ENCODE measurements at regions not wholly inside any gene's neighbourhood (a gene's known extent, or its start where the extent isn't known, plus 50 kb on each side); places are given as distances from the start of the nearest gene placed in this dataset.

DNA sequence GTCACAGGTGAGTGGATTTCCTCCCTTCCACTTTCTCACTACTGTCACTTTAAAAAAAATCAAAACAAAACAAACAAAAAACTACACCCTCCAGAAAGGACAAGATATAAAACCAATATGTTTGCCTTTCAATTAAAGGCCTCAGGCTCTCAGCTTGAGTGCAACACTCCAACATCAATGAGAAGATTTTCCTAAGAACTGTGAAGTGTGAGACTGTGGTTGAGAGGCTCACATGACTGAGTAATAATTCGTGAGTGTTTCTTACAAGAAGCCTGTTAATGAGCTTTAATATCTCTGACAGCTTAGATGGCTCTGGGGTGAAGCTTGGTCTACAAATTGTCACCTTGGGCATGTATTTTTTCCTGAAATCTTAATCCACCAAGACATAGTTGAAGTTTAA, 216.1 kb downstream of the ETAA1 start:
- no peak for TF ChIP-seq EZH2 (IDR thresholded peaks at IDR 0.05; ENCODE audit: low read length)
- TF ChIP-seq, protein P1, sequence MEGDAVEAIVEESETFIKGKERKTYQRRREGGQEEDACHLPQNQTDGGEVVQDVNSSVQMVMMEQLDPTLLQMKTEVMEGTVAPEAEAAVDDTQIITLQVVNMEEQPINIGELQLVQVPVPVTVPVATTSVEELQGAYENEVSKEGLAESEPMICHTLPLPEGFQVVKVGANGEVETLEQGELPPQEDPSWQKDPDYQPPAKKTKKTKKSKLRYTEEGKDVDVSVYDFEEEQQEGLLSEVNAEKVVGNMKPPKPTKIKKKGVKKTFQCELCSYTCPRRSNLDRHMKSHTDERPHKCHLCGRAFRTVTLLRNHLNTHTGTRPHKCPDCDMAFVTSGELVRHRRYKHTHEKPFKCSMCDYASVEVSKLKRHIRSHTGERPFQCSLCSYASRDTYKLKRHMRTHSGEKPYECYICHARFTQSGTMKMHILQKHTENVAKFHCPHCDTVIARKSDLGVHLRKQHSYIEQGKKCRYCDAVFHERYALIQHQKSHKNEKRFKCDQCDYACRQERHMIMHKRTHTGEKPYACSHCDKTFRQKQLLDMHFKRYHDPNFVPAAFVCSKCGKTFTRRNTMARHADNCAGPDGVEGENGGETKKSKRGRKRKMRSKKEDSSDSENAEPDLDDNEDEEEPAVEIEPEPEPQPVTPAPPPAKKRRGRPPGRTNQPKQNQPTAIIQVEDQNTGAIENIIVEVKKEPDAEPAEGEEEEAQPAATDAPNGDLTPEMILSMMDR (optimal IDR thresholded peaks at IDR 0.05 in 1 of 3, IDR thresholded peaks at IDR 0.05 in 1 of 3, conservative IDR thresholded peaks at IDR 0.05 in 1 of 3; ENCODE audit: extremely low read depth in 1 of 3, insufficient read depth in 2 of 3, low read length in 3 of 3): no peak
